Muscle of leg (tissue), 3 donors: ENCODE measurements at regions not wholly inside any gene's neighbourhood (a gene's known extent, or its start where the extent isn't known, plus 50 kb on each side); places are given as distances from the start of the nearest gene placed in this dataset.

Source experiments
- DNase-seq: peaks from one replicate; pipeline ENCODE4 v3.0.0; 2013
- H3K27ac ChIP-seq: one replicate; pipeline ENCODE4 v1.5.1; 2013; ENCODE audit warnings: mild to moderate bottlenecking, low read length, control low read depth
- H3K27me3 ChIP-seq: one replicate; pipeline ENCODE4 v1.6.1; 2013; ENCODE audit warnings: low read length; ENCODE audit not compliant: control insufficient read depth, insufficient read depth
- H3K36me3 ChIP-seq: one replicate; pipeline ENCODE4 v1.6.1; 2013; ENCODE audit warnings: low read length; ENCODE audit not compliant: control insufficient read depth, insufficient read depth
- H3K4me1 ChIP-seq: one replicate; pipeline ENCODE4 v1.6.1; 2013; ENCODE audit warnings: low read length; ENCODE audit not compliant: control insufficient read depth, insufficient read depth
- H3K4me3 ChIP-seq: one replicate; pipeline ENCODE4 v1.5.1; 2013; ENCODE audit warnings: low read length, control low read depth
- H3K9me3 ChIP-seq: replicated peaks from 2 replicates; pipeline ENCODE4 v1.6.1; 2013; ENCODE audit warnings: low read depth, low read length; ENCODE audit not compliant: control insufficient read depth
- WGBS: methylation state at CpG from one replicate; pipeline ENCODE4 v1.1.5; 2013; ENCODE audit warnings: missing lambda C conversion rate; ENCODE audit not compliant: insufficient coverage; 5-methylcytosine and 5-hydroxymethylcytosine counted together

- 100% methylated on average over 1 of the region's 4 CpGs for WGBS
- Histone ChIP-seq H3K9me3 (peaks cover 2% of the 10 kb centered on the region), H3K4me1 (peaks cover 22% of the 10 kb centered on the region), H3K27me3 (no peaks in the 10 kb centered on the region), H3K4me3 (no peak overlapping the region), H3K36me3 (no peaks in the 10 kb centered on the region), H3K27ac (no peak overlapping the region)
- DNase-seq = no peak
Observed at GRCh38 chr5:143653766-143654282, 158.1 kb upstream of the HMHB1 start.

DNA sequence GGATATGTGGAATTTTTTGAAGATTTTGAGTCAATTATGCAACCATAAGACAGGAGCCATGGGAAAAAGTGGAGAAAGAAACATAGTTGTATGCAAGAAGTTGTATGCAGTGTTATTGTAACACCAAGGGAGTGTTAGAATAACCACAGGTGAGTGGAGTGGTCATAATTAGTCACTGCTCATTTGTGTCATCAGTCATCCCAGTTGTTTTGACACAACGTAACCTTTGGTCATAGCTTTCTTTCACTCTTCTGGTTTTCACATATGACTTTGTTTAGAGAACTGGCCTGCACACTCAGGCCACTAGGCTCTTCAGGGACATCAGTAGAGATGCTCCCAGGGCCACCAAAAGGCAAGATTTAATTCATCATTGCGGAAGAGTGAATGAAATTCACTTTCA, 158.7 kb upstream of the HMHB1 start:
- no peak overlapping the region for H3K4me3 ChIP-seq
- WGBS = 100% methylated on average over 2 of the region's 2 CpGs
- no peak for DNase-seq
- no peak overlapping the region for H3K27ac ChIP-seq
- H3K9me3 ChIP-seq = peaks cover 2% of the 10 kb centered on the region
- H3K27me3 ChIP-seq = no peaks in the 10 kb centered on the region
- H3K36me3 ChIP-seq = no peaks in the 10 kb centered on the region
- H3K4me1 ChIP-seq = peaks cover 19% of the 10 kb centered on the region

- peak; percentile 72 for DNase-seq
- 85% methylated on average over 2 of the region's 3 CpGs for WGBS
Observed at GRCh38 chr5:143652108-143652700, 159.8 kb upstream of the HMHB1 start.

DNA sequence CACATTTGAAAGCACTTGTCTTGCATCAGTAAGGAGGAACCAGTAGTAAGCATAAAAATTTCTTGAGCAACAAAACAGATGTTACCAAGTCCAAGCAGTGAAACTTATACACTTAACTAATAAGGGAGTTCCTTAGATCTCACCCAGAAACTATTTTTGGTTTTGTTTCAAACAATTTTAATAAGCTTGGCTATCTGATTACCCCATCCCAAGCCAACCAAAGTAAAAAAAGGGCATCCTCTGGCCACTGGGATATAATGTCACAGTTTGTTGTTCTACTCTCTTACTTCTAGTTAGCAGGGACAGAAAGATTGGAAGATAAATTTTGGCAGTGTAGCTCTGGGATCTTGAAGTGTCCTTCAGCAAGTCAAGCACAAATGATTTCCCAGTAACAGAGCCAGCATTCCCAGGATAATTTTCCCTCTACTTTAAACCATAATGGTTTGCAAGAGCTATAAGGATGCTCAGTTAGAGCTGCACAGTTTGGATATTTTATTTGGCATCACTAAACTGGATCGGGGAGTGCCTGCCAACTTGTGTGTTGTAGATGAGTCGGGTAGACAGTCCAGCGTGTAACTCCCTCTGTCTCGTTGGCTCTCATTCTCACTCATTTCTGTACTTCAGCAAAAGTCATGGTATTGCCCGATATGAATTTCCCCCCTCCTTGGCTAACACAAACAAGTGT, 161.9 kb upstream of the HMHB1 start:
- Histone ChIP-seq H3K27ac (peak overlapping the region; percentile 71), H3K4me1 (peaks cover 19% of the 10 kb centered on the region), H3K9me3 (peaks cover 2% of the 10 kb centered on the region), H3K27me3 (no peaks in the 10 kb centered on the region), H3K36me3 (no peaks in the 10 kb centered on the region), H3K4me3 (no peak overlapping the region)
- WGBS = 20% methylated on average over 3 of the region's 5 CpGs
- peak; percentile 94 for DNase-seq

More at GRCh38 chr5:143652108-143652700, 159.8 kb upstream of the HMHB1 start:
- Histone ChIP-seq H3K36me3 (no peaks in the 10 kb centered on the region), H3K4me3 (no peak overlapping the region), H3K27me3 (no peaks in the 10 kb centered on the region), H3K27ac (no peak overlapping the region), H3K4me1 (peaks cover 19% of the 10 kb centered on the region), H3K9me3 (peaks cover 2% of the 10 kb centered on the region)

DNA sequence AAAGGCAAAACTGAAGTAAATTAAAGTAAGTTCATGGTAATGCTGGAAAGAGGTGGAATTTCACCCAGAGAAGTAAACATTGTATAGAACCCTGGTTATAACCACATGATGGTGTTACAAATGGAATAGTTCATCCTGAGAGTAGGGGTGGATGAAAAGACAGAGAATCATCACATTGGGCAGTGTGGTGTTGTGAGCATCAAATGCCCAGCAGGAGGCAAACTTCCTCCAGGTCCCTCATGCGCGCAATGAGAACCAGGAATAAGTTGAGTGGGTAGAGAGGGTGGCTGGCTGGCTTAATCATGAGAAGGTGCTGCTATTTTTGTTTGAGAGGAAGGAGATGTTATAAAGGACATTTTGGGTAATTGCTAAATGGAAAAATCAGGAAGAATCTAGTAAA, 163.3 kb upstream of the HMHB1 start:
- Histone ChIP-seq H3K9me3 (no peaks in the 10 kb centered on the region), H3K27ac (no peak overlapping the region), H3K27me3 (no peaks in the 10 kb centered on the region), H3K36me3 (no peaks in the 10 kb centered on the region), H3K4me3 (no peak overlapping the region), H3K4me1 (peaks cover 19% of the 10 kb centered on the region)
- no peak for DNase-seq
- WGBS = 100% methylated on average over 1 of the region's 2 CpGs

- H3K9me3 ChIP-seq = no peaks in the 10 kb centered on the region
- H3K27ac ChIP-seq = no peak overlapping the region
- no peaks in the 10 kb centered on the region for H3K27me3 ChIP-seq
- DNase-seq = no peak
- 92% methylated on average over 14 of the region's 14 CpGs for WGBS
- H3K4me1 ChIP-seq = peaks cover 21% of the 10 kb centered on the region
- H3K4me3 ChIP-seq = no peak overlapping the region
- H3K36me3 ChIP-seq = no peaks in the 10 kb centered on the region
Observed at GRCh38 chr5:143646961-143647360, 165.0 kb upstream of the HMHB1 start.

GRCh38 chr5:143645356-143645755, 166.6 kb upstream of the HMHB1 start:
- WGBS = 69% methylated on average over 4 of the region's 6 CpGs
- H3K27me3 ChIP-seq = no peaks in the 10 kb centered on the region
- no peaks in the 10 kb centered on the region for H3K9me3 ChIP-seq
- no peaks in the 10 kb centered on the region for H3K36me3 ChIP-seq
- no peak overlapping the region for H3K27ac ChIP-seq
- H3K4me3 ChIP-seq = no peak overlapping the region
- no peak for DNase-seq
- peaks cover 21% of the 10 kb centered on the region for H3K4me1 ChIP-seq

DNA sequence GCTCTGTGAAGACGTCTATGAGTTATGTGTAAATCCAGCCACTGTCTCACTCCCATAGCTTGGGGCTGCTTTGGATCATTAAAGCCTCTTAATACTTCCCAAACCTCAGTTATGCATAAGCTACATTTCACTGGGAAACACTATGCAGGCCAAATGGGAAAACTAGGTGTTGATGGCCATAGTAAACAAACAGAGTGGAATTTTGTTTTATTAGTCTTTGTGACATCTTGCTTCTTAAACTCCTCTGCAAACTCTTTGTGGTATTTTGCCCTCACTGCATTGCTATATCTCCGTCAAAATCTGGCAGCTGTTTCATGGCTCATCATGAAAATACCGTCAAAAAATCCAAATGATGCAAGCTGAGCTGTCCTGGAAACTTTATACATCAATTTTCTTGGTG, 167.2 kb upstream of the HMHB1 start:
- H3K4me3 ChIP-seq = no peak overlapping the region
- no peak overlapping the region for H3K27ac ChIP-seq
- no peaks in the 10 kb centered on the region for H3K36me3 ChIP-seq
- H3K27me3 ChIP-seq = no peaks in the 10 kb centered on the region
- DNase-seq = no peak
- H3K9me3 ChIP-seq = no peaks in the 10 kb centered on the region
- H3K4me1 ChIP-seq = peaks cover 16% of the 10 kb centered on the region
- 60% methylated on average over 2 of the region's 3 CpGs for WGBS

DNA sequence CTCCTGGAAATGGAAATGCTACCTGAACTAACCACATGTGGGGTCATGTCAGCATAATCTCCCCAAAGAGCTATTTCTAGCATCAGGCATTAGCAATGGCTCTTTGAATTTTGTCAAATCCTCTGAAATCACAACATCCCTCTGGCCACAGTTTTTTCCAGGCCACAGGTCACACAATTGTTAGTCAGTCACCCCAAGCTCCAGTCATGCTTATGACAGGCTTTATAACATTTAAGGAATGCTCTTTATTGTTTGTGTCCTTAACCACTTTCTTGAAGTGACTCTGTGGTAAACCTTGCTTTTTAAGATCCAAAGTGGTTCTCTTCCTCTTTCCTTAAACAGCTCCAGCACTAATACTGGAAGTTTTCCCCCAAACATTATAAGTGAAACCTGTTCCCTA, 169.2 kb upstream of the HMHB1 start:
- Histone ChIP-seq H3K4me3 (no peak overlapping the region), H3K4me1 (peaks cover 10% of the 10 kb centered on the region), H3K36me3 (no peaks in the 10 kb centered on the region), H3K27ac (no peak overlapping the region), H3K9me3 (no peaks in the 10 kb centered on the region), H3K27me3 (no peaks in the 10 kb centered on the region)
- no peak for DNase-seq

DNA sequence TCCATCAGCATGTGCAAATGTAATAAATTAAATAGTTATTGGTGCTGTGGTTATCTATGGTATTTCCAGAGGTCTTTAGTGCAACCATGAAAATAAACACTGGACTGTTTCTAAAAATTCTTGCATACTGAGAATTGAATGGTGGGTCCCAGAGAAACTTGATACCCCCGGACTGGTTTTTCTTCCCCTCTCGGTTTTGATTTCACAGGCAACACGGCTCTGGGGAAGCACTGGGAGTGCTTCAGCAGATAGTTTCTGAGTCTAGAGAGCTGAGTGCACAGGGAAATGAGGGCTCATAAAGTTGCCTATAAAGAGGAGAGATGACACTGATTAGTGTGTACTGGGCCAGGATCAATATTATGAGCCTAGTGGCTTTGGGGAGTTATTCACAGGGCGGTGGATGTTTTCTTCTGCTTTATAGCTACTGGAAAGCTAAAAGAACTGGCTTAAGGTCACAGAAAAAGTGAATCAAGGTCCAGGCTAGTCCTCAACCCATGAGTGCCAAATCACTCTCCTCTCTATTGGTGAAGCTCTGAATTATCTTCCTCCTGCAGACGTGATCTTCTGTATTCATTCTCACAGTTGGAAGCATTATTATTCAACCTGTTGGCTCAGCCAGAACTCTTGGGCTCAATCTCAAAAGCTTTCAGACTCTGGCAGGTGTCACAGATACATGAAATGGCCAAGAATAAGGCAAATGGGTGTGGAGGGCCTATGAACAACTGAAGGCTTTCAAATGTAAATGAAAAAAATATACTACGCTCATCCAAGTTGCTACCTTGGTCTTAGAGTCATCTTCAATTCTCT, 170.2 kb upstream of the HMHB1 start:
- no peaks in the 10 kb centered on the region for H3K27me3 ChIP-seq
- H3K36me3 ChIP-seq = no peaks in the 10 kb centered on the region
- H3K4me1 ChIP-seq = peaks cover 10% of the 10 kb centered on the region
- H3K27ac ChIP-seq = no peak overlapping the region
- H3K4me3 ChIP-seq = no peak overlapping the region
- H3K9me3 ChIP-seq = no peaks in the 10 kb centered on the region
- peak; percentile 54 for DNase-seq
- WGBS = 27% methylated on average over 5 of the region's 6 CpGs
